ENCODE measurements at regions not wholly inside any gene's neighbourhood (a gene's known extent, or its start where the extent isn't known, plus 50 kb on each side); places are given as distances from the start of the nearest gene placed in this dataset.
"Not testable (repeated sequence)": the region's sequence is repeated elsewhere in the genome, so short reads cannot be mapped to it uniquely, and the experiment has no call there.

GRCh38 chr10:43994539-43994938 is 345.9 kb upstream of the ZNF32 start:
- Histone ChIP-seq H3K4me3 (ENCODE audit: low read depth, low read length) (no peak overlapping the region), H3K27me3 (ENCODE audit: control insufficient read depth, insufficient read depth, low read length) (no peaks in the 10 kb centered on the region), H3K36me3 (ENCODE audit: control insufficient read depth, insufficient read depth, low read length) (no peaks in the 10 kb centered on the region)
- no peak for DNase-seq (ENCODE audit: low read depth)
- no peak for TF ChIP-seq CTCF (IDR thresholded peaks at IDR 0.05; ENCODE audit: insufficient read depth, low read length, poor library complexity, severe bottlenecking)

GRCh38 chr10:43992816-43993215 is 344.1 kb upstream of the ZNF32 start:
- H3K36me3 ChIP-seq (ENCODE audit: control insufficient read depth, insufficient read depth, low read length); H3K4me3 ChIP-seq (ENCODE audit: low read depth, low read length); H3K27me3 ChIP-seq (ENCODE audit: control insufficient read depth, insufficient read depth, low read length); DNase-seq (ENCODE audit: low read depth): not testable (repeated sequence)

- Histone ChIP-seq H3K36me3 (ENCODE audit: control insufficient read depth, insufficient read depth, low read length) (no peaks in the 10 kb centered on the region), H3K27me3 (ENCODE audit: control insufficient read depth, insufficient read depth, low read length) (no peaks in the 10 kb centered on the region), H3K4me3 (ENCODE audit: low read depth, low read length) (no peak overlapping the region)
- TF ChIP-seq CTCF (IDR thresholded peaks at IDR 0.05; ENCODE audit: insufficient read depth, low read length, poor library complexity, severe bottlenecking), result no peak
- no peak for DNase-seq (ENCODE audit: low read depth)
Observed at GRCh38 chr10:43986374-43986773, 337.7 kb upstream of the ZNF32 start.

GRCh38 chr10:43985941-43986340 is 337.3 kb upstream of the ZNF32 start:
- Histone ChIP-seq H3K4me3 (ENCODE audit: low read depth, low read length) (no peak overlapping the region), H3K27me3 (ENCODE audit: control insufficient read depth, insufficient read depth, low read length) (no peaks in the 10 kb centered on the region), H3K36me3 (ENCODE audit: control insufficient read depth, insufficient read depth, low read length) (no peaks in the 10 kb centered on the region)
- TF ChIP-seq CTCF (IDR thresholded peaks at IDR 0.05; ENCODE audit: insufficient read depth, low read length, poor library complexity, severe bottlenecking), result no peak
- DNase-seq (ENCODE audit: low read depth), result no peak

GRCh38 chr10:43983856-43984271 is 335.2 kb upstream of the ZNF32 start:
- TF ChIP-seq CTCF (IDR thresholded peaks at IDR 0.05; ENCODE audit: insufficient read depth, low read length, poor library complexity, severe bottlenecking), result no peak
- Histone ChIP-seq H3K27me3 (ENCODE audit: control insufficient read depth, insufficient read depth, low read length) (no peaks in the 10 kb centered on the region), H3K36me3 (ENCODE audit: control insufficient read depth, insufficient read depth, low read length) (no peaks in the 10 kb centered on the region), H3K4me3 (ENCODE audit: low read depth, low read length) (no peak overlapping the region)
- no peak for DNase-seq (ENCODE audit: low read depth)

- no peak for TF ChIP-seq CTCF (IDR thresholded peaks at IDR 0.05; ENCODE audit: insufficient read depth, low read length, poor library complexity, severe bottlenecking)
- no peaks in the 10 kb centered on the region for H3K27me3 ChIP-seq (ENCODE audit: control insufficient read depth, insufficient read depth, low read length)
- no peak overlapping the region for H3K4me3 ChIP-seq (ENCODE audit: low read depth, low read length)
- H3K36me3 ChIP-seq (ENCODE audit: control insufficient read depth, insufficient read depth, low read length), result no peaks in the 10 kb centered on the region
- DNase-seq (ENCODE audit: low read depth), result no peak
Observed at GRCh38 chr10:43983405-43983804, 334.7 kb upstream of the ZNF32 start.

Data from kidney epithelial cell (primary cell).